HL-60 (cell line): ENCODE measurements at regions not wholly inside any gene's neighbourhood (a gene's known extent, or its start where the extent isn't known, plus 50 kb on each side); places are given as distances from the start of the nearest gene placed in this dataset.

Experiments used
- POLR2AphosphoS5 ChIP-seq: IDR thresholded peaks from 2 replicates; pipeline ENCODE4 v1.6.1; 2012; ENCODE audit warnings: low read depth
- TF ChIP-seq, protein P1 (sequence below): IDR thresholded peaks from one replicate; pipeline ENCODE4 v1.5.1; 2011; ENCODE audit warnings: low read length, control low read depth, inconsistent platforms; ENCODE audit not compliant: insufficient read depth
- TF ChIP-seq, protein P2 (sequence below): IDR thresholded peaks from 2 replicates; pipeline ENCODE4 v1.6.1; 2012; ENCODE audit warnings: low read depth; ENCODE audit not compliant: insufficient replicate concordance

GRCh38 chr14:86331341-86331740 is 801.4 kb downstream of the FLRT2 start:
- TF ChIP-seq, protein P1, sequence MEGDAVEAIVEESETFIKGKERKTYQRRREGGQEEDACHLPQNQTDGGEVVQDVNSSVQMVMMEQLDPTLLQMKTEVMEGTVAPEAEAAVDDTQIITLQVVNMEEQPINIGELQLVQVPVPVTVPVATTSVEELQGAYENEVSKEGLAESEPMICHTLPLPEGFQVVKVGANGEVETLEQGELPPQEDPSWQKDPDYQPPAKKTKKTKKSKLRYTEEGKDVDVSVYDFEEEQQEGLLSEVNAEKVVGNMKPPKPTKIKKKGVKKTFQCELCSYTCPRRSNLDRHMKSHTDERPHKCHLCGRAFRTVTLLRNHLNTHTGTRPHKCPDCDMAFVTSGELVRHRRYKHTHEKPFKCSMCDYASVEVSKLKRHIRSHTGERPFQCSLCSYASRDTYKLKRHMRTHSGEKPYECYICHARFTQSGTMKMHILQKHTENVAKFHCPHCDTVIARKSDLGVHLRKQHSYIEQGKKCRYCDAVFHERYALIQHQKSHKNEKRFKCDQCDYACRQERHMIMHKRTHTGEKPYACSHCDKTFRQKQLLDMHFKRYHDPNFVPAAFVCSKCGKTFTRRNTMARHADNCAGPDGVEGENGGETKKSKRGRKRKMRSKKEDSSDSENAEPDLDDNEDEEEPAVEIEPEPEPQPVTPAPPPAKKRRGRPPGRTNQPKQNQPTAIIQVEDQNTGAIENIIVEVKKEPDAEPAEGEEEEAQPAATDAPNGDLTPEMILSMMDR: no peak
- TF ChIP-seq, protein P2, sequence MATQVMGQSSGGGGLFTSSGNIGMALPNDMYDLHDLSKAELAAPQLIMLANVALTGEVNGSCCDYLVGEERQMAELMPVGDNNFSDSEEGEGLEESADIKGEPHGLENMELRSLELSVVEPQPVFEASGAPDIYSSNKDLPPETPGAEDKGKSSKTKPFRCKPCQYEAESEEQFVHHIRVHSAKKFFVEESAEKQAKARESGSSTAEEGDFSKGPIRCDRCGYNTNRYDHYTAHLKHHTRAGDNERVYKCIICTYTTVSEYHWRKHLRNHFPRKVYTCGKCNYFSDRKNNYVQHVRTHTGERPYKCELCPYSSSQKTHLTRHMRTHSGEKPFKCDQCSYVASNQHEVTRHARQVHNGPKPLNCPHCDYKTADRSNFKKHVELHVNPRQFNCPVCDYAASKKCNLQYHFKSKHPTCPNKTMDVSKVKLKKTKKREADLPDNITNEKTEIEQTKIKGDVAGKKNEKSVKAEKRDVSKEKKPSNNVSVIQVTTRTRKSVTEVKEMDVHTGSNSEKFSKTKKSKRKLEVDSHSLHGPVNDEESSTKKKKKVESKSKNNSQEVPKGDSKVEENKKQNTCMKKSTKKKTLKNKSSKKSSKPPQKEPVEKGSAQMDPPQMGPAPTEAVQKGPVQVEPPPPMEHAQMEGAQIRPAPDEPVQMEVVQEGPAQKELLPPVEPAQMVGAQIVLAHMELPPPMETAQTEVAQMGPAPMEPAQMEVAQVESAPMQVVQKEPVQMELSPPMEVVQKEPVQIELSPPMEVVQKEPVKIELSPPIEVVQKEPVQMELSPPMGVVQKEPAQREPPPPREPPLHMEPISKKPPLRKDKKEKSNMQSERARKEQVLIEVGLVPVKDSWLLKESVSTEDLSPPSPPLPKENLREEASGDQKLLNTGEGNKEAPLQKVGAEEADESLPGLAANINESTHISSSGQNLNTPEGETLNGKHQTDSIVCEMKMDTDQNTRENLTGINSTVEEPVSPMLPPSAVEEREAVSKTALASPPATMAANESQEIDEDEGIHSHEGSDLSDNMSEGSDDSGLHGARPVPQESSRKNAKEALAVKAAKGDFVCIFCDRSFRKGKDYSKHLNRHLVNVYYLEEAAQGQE: no peak
- TF ChIP-seq POLR2AphosphoS5: no peak
